Kidney (tissue), 13 donors: ENCODE measurements at regions not wholly inside any gene's neighbourhood (a gene's known extent, or its start where the extent isn't known, plus 50 kb on each side); places are given as distances from the start of the nearest gene placed in this dataset.
A peak's percentile ranks its signal among the peaks of the same experiment; 100 is the strongest.

Source experiments
- DNase-seq, 5 donors: peaks; one replicate each; pipeline ENCODE4 v3.0.0-alpha.2; 2013 to 2020
- FAIRE-seq: peaks from 2 replicates; lab custom pipeline; 2012; peaks lifted over from hg19 to GRCh38; lab: Jason Lieb, UNC
- H3K27ac ChIP-seq, 2 donors: one replicate each; pipeline ENCODE4 v1.7.0; 2013; ENCODE audit warnings: low read depth in 2 of 2, low read length in 2 of 2, inconsistent platforms in 1 of 2
- H3K27me3 ChIP-seq: one replicate; pipeline ENCODE4 v1.7.1; 2013; ENCODE audit warnings: low read length, inconsistent platforms; ENCODE audit not compliant: control insufficient read depth, insufficient read depth
- H3K36me3 ChIP-seq, 3 donors: one replicate each; pipeline versions ENCODE4 v1.7.0 to v1.7.1; 2013; ENCODE audit warnings: low read length in 3 of 3, control low read depth in 1 of 3, inconsistent platforms in 1 of 3; ENCODE audit not compliant: insufficient read depth in 3 of 3, control insufficient read depth in 2 of 3
- H3K4me1 ChIP-seq, 3 donors: one replicate each; pipeline versions ENCODE4 v1.7.0 to v1.7.1; 2013; ENCODE audit warnings: low read length in 3 of 3, inconsistent platforms in 1 of 3, low read depth in 1 of 3; ENCODE audit not compliant: control insufficient read depth in 2 of 3, insufficient read depth in 2 of 3
- H3K4me3 ChIP-seq, 3 donors: one replicate each; pipeline versions ENCODE4 v1.7.0 to v1.8.1; 2013; ENCODE audit warnings: low read length in 3 of 3, control low read depth in 1 of 3, inconsistent platforms in 1 of 3
- H3K9ac ChIP-seq, 3 donors: one replicate each; pipeline versions ENCODE4 v1.7.0 to v1.7.1; 2013; ENCODE audit warnings: low read length in 3 of 3, control low read depth in 1 of 3, inconsistent platforms in 1 of 3
- H3K9me3 ChIP-seq, 3 donors: one replicate each; pipeline versions ENCODE4 v1.7.0 to v1.7.1; 2013; ENCODE audit warnings: low read length in 3 of 3, control low read depth in 1 of 3, inconsistent platforms in 1 of 3; ENCODE audit not compliant: control insufficient read depth in 2 of 3, insufficient read depth in 1 of 3
- intact Hi-C: fragments of 100-400 bp; cut with DNase I; formaldehyde crosslinking; loops from one replicate; pipeline ENCODE4 v1.11.1; 2022
- TF ChIP-seq, protein P1 (sequence below): IDR thresholded peaks from 3 replicates; pipeline ENCODE4 v1.5.1; 2012; ENCODE audit warnings: mild to moderate bottlenecking, moderate library complexity, borderline replicate concordance; ENCODE audit not compliant: insufficient read depth; ENCODE audit errors: extremely low read depth
- donor health status: control.
- donor health status: control.
- donor health status: control.
- donor health status: control.
- donor health status: control.
- donor health status: DM: yes; HTN: yes; CAD: no.
- donor health status: Normal renal cell carcinoma (clear cell type).

DNA sequence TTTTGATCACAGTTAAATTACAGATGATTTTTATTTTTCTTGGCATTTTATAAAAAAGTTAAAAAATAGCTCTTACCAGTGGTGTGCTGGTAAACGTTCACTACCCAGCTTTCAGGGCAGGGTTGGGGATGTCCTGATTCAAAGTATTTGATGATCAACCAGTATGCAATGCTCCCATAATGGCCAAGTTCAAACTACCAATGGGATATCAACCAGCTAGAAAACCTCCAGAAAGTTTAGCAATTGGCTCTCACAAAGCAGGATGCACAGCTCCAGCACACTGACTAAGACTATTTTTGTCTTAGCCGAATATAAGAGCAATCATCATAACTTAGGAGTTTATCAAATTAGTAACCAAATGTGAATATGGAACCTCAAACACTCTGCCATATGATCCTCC is 108.0 kb upstream of the PDE5A start:
- H3K27ac ChIP-seq = no peak overlapping the region
- no peaks in the 10 kb centered on the region for H3K9me3 ChIP-seq
- H3K27me3 ChIP-seq = no peaks in the 10 kb centered on the region
- intact Hi-C loops = no loop called here
- peaks cover 0 to 3% (median 0%) of the 10 kb centered on the region in 3 donors for H3K4me1 ChIP-seq
- no peak overlapping the region for H3K9ac ChIP-seq
- FAIRE-seq (no peak), DNase-seq (no peak)
- H3K4me3 ChIP-seq = no peak overlapping the region
- TF ChIP-seq, protein P1, sequence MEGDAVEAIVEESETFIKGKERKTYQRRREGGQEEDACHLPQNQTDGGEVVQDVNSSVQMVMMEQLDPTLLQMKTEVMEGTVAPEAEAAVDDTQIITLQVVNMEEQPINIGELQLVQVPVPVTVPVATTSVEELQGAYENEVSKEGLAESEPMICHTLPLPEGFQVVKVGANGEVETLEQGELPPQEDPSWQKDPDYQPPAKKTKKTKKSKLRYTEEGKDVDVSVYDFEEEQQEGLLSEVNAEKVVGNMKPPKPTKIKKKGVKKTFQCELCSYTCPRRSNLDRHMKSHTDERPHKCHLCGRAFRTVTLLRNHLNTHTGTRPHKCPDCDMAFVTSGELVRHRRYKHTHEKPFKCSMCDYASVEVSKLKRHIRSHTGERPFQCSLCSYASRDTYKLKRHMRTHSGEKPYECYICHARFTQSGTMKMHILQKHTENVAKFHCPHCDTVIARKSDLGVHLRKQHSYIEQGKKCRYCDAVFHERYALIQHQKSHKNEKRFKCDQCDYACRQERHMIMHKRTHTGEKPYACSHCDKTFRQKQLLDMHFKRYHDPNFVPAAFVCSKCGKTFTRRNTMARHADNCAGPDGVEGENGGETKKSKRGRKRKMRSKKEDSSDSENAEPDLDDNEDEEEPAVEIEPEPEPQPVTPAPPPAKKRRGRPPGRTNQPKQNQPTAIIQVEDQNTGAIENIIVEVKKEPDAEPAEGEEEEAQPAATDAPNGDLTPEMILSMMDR = no peak
- no peaks in the 10 kb centered on the region for H3K36me3 ChIP-seq

DNA sequence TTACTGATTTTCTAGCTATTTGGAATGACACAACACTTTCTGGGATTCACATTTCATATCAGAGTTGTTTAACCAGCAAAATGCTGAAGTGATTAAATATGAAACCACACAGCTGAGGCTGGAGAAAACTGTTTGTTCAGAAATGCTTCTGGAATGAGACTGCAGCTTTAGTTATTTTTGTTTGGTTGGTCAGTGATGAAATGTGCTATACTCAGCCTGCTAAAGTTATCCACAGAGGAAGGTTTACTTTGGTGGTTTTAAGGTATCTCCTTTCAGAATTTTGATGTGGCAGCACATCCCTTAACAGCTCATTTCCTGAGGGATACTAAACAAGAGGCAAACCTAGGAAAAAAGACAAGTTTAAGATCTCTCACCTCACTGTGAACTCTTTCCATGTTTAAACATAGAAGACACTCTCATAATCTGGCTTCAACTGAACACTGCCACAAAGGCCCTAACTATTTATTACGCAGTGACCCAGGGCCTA is 106.6 kb upstream of the PDE5A start:
- intact Hi-C loops = no loop called here
- H3K27ac ChIP-seq = no peak overlapping the region
- no peak overlapping the region for H3K4me3 ChIP-seq
- FAIRE-seq (no peak), DNase-seq (peak in 2 of 5 donors; percentile 52 to 56)
- H3K9me3 ChIP-seq = no peaks in the 10 kb centered on the region
- TF ChIP-seq, protein P1 = no peak
- H3K27me3 ChIP-seq = no peaks in the 10 kb centered on the region
- peaks cover 0 to 8% (median under 1%) of the 10 kb centered on the region in 3 donors for H3K4me1 ChIP-seq
- H3K36me3 ChIP-seq = no peaks in the 10 kb centered on the region
- H3K9ac ChIP-seq = no peak overlapping the region

DNA sequence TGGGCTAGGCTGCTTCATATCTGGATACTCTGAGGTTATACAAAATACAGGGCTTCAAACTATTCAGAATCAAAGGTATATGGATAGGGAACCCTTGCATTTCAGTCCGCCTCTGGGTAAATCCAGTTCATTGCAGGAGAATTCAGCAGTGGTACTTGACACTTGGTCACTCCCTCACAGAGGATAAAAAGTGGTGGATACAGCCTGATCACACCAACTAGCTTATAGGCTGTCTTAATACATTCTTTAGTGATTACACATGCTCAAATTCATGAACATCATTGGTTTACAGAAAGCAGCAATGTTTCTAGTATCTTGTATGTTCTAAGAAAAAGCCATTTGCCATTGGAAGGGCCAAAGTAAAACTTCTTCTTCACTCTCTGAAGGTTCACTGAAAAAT is 104.8 kb upstream of the PDE5A start:
- Histone ChIP-seq H3K36me3 (no peaks in the 10 kb centered on the region), H3K4me1 (peaks cover 0 to 8% (median 2%) of the 10 kb centered on the region in 3 donors), H3K9ac (no peak overlapping the region), H3K4me3 (no peak overlapping the region), H3K27ac (no peak overlapping the region), H3K27me3 (no peaks in the 10 kb centered on the region), H3K9me3 (no peaks in the 10 kb centered on the region)
- FAIRE-seq (no peak), DNase-seq (no peak)
- TF ChIP-seq, protein P1 = no peak
- intact Hi-C loops = no loop called here

DNA sequence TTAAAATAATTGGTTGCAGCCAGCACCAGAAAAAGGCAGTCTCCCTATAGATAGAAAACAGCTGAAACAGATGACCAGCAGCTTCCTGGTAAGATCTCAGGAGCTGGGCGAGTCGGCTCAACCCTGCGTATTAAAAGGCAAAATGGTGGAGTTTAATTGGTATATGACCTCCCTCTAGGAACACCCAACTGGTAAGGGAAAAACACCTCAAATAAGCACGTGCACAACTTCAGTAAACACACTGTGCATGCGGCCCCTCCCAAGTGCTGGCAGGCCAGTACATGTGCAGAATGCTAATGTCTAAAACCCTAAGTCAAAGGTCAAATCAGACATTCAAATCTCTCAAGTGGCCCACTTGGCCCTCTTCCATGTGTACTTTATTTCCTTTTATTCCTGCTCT is 103.2 kb upstream of the PDE5A start:
- Histone ChIP-seq H3K4me3 (no peak overlapping the region), H3K27ac (no peak overlapping the region), H3K9me3 (no peaks in the 10 kb centered on the region), H3K9ac (no peak overlapping the region), H3K36me3 (no peaks in the 10 kb centered on the region), H3K27me3 (no peaks in the 10 kb centered on the region), H3K4me1 (peaks cover 0 to 8% (median 2%) of the 10 kb centered on the region in 3 donors)
- intact Hi-C loops = no loop called here
- FAIRE-seq = no peak
- no peak for DNase-seq
- TF ChIP-seq, protein P1 = no peak
